Fibroblast of lung (primary cell): ENCODE measurements at regions not wholly inside any gene's neighbourhood (a gene's known extent, or its start where the extent isn't known, plus 50 kb on each side); places are given as distances from the start of the nearest gene placed in this dataset.

Source experiments
- EZH2 ChIP-seq: IDR thresholded peaks from 2 replicates; pipeline ENCODE4 v1.5.1; 2012; ENCODE audit warnings: low read length, control low read depth, mild to moderate bottlenecking; ENCODE audit errors: missing control alignments
- TF ChIP-seq, protein P1 (sequence below), 2 donors: IDR thresholded peaks in 1 of 2; conservative IDR thresholded peaks in 1 of 2; 1 replicate in 1 of 2; 2 replicates in 1 of 2; pipeline ENCODE4 v1.5.1; 2011 to 2012; ENCODE audit warnings: low read length in 2 of 2, control low read depth in 1 of 2, inconsistent platforms in 1 of 2, low read depth in 1 of 2, mild to moderate bottlenecking in 1 of 2

DNA sequence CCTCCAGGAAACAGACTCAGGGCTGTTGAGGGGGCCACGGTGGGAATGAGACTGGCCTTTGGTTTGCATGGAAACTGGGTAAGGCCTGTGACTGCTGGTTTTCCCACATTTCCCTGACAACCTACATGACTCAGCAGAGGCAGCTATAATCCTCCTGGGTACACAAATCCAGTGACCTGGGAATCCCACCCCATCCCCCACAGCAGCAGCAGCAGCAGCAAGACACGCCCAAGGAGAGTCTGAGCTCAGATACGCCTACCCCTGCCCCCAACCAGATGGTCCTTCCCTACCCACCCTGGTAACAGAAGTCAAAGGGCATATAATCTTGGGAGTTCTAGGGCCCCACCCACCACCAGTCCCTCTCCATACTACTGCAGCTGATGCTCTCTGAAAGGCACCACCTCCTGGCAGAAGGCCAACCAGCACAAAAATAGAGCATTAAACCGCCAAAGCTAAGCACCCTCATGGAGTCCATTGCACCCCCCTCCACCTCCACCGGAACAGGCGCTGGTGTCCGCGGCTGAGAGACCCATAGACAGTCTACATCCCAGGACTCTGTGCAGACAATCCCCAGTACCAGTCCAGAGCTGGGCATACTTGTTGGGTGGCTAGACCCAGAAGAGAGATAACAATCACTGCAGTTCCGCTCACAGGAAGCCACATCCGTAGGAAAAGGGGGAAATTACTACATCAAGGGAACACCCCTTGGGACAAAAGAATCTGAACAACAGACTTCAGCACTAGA, 237.2 kb upstream of the SPRY2 start:
- TF ChIP-seq, protein P1, sequence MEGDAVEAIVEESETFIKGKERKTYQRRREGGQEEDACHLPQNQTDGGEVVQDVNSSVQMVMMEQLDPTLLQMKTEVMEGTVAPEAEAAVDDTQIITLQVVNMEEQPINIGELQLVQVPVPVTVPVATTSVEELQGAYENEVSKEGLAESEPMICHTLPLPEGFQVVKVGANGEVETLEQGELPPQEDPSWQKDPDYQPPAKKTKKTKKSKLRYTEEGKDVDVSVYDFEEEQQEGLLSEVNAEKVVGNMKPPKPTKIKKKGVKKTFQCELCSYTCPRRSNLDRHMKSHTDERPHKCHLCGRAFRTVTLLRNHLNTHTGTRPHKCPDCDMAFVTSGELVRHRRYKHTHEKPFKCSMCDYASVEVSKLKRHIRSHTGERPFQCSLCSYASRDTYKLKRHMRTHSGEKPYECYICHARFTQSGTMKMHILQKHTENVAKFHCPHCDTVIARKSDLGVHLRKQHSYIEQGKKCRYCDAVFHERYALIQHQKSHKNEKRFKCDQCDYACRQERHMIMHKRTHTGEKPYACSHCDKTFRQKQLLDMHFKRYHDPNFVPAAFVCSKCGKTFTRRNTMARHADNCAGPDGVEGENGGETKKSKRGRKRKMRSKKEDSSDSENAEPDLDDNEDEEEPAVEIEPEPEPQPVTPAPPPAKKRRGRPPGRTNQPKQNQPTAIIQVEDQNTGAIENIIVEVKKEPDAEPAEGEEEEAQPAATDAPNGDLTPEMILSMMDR (conservative IDR thresholded peaks at IDR 0.05 in 1 of 2, IDR thresholded peaks at IDR 0.05 in 1 of 2; ENCODE audit: low read depth in 1 of 2, low read length in 2 of 2), result no peak
- no peak for TF ChIP-seq EZH2
